ENCODE measurements at regions not wholly inside any gene's neighbourhood (a gene's known extent, or its start where the extent isn't known, plus 50 kb on each side); places are given as distances from the start of the nearest gene placed in this dataset.

GRCh38 chr14:31966896-31967668 is 110.0 kb upstream of the ARHGAP5 start:
- no peak for DNase-seq

- DNase-seq, result no peak
These were observed 109.5 kb upstream of the ARHGAP5 start for GRCh38 chr14:31967669-31967975.

GRCh38 chr14:31968107-31968810 is 108.8 kb upstream of the ARHGAP5 start:
- no peak for DNase-seq

DNA sequence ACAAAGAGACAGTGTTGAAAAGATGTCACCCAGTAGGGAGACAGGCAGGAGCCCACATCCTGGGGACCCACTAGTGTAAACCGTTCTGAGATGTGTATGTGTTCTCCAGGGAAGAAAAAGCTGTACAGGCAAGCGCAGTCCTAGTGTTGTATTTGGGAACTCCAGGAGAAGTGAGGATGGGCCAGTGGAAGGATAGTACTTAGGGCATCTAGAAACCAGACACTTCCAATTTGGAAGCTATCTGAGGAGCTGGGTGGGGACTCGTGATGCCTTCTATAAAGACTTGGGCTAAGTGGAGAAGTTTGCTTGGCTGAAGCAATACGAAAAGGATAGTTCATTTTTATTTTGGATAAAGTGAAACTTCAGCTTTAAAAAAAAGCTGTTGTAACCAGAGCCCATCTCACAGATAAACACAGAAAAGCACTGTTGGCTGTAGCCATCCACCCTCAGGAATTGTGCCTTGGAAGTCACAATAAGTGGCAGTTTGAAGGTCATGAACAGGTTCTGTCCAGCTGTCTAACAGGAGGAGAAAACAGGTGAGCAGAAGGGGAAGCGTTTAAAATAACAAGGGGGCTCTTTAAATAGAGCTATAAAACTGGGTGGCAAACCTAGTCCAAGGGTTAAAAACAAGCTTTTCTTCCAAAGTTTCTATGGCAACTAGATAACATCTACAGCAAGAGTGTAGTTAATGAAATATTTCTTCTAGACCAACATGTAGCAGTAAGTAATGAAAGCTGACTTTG is 108.0 kb upstream of the ARHGAP5 start:
- no peak for DNase-seq

- DNase-seq, result no peak
These were observed 107.3 kb upstream of the ARHGAP5 start for GRCh38 chr14:31969699-31970240.

GRCh38 chr14:31970744-31971143 is 106.4 kb upstream of the ARHGAP5 start:
- DNase-seq, result no peak

DNA sequence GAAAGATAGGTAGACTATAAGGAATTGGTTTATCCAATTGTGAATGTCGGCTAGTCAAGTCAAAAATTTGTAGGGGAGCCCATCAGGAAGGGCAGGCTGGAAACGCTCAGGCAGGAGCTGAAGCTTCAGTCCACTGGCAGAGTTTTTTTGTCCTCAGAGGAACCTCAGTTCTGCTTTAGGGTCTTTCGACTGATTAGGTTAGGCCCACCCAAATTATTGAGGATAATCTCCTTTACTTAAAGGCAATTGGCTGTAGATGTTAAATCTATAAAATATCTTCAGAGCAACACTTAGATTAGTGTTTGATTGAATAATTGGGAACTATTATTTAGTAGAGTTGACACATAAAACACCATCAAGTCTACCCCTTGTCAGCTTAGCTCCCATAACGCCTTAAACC is 105.5 kb upstream of the ARHGAP5 start:
- DNase-seq, result no peak

DNA sequence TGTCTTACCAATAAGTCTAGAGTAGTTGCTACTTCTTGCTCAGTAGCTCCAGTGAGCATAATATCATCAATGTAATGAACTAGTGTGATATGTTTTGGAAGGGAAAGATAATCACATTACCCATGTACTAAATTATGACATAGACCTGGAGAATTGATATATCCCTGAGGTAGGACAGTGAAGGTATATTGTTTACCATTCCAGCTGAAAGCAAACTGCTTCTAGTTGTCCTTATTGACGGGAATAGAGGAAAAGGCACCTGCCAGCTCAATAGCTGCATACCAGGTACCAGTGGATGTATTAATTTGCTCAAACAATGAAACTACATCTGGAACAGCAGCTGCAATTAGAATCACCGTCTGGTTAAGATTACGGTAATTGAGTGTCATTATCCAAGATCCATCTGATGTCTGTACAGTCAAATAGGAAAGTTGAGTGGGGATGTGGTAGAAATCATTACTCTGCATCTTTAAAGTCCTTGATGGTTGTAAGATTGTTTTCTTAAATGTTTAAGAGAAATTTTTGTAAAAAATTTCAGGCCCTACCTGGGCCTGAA is 100.0 kb upstream of the ARHGAP5 start:
- DNase-seq, result no peak

DNA sequence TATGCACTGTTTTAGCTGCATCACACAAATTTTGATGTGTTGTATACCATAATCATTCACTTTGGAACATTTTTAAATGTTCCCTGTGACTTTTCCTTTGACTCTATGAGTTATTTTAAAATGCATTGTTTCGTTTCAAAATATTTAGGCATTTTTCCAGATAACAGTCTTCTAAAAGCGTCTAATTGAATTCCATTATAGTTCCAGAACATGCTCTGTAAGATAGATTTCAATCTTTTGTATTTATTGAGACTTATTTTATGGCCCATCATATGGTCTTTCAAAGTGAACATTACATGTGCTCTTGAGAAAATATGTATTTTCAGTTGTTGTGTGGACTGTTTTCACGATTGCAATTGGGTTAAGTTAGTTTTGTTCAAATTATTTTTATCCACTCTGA is 98.7 kb upstream of the ARHGAP5 start:
- DNase-seq, result no peak

GRCh38 chr14:31982642-31983041 is 94.5 kb upstream of the ARHGAP5 start:
- no peak for DNase-seq

- no peak for DNase-seq
These were observed 90.7 kb upstream of the ARHGAP5 start for GRCh38 chr14:31986405-31986804.

DNA sequence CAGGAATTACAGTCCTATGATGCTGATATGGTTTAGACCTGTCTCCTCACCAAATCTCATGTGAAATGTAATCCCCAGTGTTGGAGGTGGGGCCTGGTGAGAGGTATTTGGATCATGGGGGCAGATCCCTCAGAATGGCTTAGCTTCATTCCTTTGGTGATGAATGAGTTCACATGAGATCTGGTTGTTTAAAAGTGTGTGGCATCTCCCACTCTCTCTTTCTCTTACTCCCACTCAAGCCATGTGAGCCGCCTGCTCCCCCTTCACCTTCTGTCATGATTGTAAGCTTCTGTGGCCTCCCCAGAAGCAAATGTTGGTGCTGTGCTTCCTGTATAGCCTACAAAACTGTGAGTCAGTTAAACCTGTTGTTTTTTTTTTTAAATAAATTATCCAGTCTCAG is 89.4 kb upstream of the ARHGAP5 start:
- DNase-seq, result no peak

DNA sequence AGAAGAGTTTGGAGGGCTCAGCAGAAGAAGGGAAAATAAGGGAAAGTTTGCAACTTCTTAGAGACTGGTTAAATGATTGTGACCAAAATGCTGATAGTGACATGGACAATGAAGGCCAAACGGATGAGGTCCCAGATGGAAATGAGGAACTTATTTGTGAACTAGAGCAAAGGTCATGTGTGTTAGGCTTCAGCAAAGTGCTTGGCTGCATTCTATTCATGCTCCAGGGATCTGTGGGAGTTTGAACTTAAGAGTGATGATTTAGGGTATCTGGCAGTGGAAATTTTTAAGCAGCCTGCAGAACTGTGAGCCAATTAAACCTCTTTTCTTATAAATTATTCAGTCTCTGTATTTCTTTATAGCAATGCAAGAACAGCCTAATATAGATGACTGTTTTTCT is 88.9 kb upstream of the ARHGAP5 start:
- DNase-seq, result no peak

- no peak for DNase-seq
These were observed 86.8 kb upstream of the ARHGAP5 start for GRCh38 chr14:31990183-31990857.

DNA sequence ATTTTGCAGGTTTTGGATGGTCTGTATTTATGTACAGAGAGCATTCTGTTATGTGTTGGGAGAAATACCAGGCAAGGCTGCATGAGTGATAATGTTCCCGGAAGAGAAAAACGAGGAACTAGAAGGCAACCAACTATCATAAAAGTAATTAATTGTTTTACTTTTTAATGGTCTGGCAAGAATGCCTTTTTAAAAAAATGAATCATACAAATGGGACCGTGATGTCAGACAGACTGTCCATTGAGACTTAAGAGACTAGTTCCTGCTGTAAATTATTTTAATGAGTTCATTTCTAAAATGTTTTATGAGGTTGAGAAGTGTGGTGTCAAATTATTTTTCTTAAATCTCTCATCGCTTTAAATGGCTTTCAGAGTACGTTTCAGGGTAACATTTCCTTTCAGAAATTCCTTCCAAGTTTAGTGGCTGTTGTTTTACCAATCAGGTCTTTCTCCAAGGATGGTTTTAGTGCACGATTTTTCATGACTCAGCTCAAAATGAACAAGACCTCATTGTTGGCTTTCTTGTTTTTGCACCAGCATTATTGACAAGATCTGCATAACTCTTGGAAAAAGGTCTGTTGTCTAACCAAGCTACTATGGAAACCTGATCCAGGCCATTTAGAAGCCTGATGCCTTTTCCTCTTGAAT is 86.1 kb upstream of the ARHGAP5 start:
- no peak for DNase-seq

DNA sequence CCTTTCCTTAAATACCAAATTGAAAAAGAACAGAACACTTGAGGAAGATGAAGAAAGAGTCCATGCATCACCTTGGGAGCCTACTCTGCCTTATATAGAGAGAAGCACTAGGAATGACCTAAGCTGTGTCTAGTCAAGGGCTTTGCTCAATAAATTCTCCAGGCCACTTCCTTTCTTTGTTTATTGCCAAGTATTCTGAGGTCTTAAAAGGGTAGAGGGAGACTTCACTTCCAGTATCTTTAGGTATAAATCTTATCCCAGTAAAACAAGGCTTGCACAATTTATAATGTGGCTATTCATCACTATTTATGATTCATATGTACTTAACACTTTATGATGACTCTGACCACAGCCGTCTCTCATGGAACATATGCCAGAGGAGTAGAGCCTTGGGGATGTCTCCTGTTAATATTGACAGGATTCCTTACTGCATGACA is 85.1 kb upstream of the ARHGAP5 start:
- DNase-seq, result no peak

DNA sequence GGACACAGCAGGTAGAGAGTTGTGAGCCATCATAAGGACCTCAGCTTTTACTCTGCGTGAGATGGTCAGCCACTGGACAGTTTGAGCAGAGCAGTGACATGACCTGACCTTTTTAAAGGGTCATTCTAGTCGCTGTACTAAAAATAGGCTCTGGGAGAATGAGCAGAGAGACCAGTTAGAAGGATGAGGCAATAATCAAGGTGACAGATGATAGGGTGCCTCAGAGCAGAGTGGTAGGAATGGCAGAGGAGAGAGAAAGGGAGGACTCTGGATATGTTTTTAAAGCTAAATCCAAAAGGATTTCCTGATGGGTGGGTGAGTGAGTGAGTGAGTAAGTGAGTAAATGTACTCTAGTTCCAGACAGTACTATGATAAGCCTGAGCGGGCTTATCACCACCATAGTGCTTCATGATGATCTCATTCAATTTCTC is 83.6 kb upstream of the ARHGAP5 start:
- no peak for DNase-seq

GRCh38 chr14:31994391-31995033 is 82.6 kb upstream of the ARHGAP5 start:
- no peak for DNase-seq

DNA sequence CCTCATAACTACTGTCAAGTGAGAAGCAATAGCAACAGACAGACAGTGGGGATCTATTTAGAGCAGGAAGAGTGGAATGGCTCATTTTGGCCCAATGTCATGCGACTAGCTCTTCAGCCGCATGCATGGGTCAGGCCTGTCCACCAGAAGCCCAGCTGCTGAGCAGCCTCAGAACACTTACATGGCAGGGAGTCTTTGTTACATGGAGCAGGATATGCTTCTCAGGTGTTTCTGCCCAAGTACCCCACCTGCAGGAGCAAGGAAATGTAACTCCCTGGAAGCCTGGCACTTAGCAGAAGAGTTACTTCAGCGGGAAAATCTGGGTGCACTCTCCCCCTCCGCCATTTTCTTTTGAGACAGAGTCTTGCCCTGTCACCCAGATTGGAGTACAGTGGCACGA is 73.5 kb upstream of the ARHGAP5 start:
- no peak for DNase-seq

- no peak for DNase-seq
These were observed 72.8 kb upstream of the ARHGAP5 start for GRCh38 chr14:32004300-32004699.

DNA sequence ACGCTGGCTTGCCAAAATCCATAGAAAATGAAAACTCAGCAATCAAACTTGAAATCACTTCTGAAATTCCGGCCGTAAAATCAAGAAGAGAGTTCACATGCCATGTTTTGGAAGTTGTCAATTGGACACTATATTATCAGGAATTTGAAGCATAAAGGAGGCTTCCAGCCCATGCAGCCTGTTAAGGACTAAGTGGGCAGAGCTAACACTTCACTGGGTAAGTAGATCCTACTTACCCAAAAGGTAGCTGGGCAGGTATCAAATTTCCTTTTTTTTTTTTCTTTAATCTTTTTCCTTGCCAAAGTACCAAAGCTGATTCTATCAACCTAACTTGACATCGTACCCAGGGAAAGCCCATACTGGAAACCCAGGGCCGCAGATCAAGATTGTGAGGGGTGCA is 71.5 kb upstream of the ARHGAP5 start:
- no peak for DNase-seq

All from retina (tissue), 1 donor.